Pons (tissue), 1 donor: ENCODE measurements at regions not wholly inside any gene's neighbourhood (a gene's known extent, or its start where the extent isn't known, plus 50 kb on each side); places are given as distances from the start of the nearest gene placed in this dataset.

Experiments
- DNase-seq: peaks from one replicate; pipeline ENCODE4 v3.0.0-alpha.2; 2016; ENCODE audit warnings: low spot score

DNA sequence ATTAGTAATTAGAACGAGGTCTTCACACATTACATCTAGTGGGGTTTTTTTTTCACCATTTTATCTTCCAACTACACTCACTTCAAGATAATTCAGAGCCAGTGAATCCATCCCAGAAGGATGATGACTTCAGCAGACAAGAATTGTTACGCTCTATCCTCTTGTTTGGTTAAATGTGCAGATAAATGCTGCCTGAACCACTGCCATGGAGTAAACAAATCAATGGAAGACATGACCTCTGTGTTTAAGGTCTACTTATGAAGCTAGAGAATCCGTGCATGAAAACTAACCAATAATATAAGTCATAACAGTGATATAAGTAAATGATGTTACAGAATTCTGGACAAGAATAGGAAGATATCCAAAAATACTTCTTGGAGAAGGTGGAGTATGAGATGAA is 602.6 kb downstream of the TLR4 start:
- DNase-seq = no peak

DNA sequence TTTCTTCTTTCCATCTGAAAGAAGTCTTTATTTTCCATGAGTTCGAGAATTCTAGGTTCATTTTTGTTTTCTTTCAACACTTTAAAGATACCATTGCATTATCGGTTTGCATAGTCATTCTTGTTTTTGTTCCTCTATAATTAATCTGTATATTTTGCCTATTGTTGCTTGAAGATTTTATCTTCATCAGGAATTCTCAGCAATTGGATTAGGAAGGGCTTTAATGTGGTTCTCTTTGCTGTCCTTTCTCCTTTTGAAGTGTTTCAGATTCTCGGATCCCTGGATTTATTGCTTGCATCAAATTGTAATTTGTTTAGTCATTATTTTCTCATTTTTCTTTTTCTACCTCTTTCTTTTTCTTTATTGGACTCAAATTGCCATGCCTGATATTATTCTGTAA is 609.8 kb downstream of the TLR4 start:
- no peak for DNase-seq

DNA sequence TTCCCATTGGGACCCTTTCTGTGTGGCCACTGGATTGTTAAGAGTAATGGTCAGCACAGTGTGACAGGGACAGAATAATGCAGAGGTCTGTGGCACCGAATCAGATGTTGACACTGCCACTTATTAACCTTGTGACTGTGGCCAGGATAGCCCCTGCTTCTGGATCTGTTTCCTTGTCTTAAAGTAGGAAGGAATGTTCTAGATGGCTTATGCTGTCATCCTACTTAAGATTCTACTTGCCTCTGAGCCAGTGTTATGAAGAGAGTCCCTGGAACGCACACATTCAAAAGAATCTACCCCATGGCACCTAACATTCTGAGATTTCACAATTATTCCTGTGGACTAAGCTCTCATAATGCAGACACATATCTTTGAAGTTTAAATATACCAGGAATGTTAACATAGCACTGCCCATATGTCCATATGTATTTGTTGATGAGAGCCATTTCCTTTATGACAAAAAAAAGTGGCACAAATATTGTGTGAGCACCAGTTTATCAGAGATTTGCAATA is 612.7 kb downstream of the TLR4 start:
- DNase-seq = no peak

- no peak for DNase-seq
These were observed 614.7 kb downstream of the TLR4 start for GRCh38 chr9:118318770-118319431.

DNA sequence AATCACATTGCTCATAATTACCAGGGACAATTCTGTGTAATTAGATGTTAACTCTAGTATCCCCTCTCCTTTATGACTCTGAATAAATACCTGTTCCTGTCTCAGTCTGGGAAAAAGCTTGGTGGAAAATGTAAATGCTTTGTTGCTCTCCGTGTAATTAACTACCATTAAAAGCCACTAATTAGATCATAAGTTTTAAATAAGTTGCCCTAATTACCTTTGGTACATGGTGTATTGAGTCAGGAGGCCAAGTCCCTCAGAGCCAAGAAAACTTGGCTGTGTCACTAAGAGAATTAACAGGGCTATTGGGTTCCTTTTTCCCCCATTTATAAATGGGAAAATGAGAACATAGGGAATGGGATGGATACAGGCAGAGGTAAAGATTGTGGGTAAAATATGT is 617.6 kb downstream of the TLR4 start:
- no peak for DNase-seq

DNA sequence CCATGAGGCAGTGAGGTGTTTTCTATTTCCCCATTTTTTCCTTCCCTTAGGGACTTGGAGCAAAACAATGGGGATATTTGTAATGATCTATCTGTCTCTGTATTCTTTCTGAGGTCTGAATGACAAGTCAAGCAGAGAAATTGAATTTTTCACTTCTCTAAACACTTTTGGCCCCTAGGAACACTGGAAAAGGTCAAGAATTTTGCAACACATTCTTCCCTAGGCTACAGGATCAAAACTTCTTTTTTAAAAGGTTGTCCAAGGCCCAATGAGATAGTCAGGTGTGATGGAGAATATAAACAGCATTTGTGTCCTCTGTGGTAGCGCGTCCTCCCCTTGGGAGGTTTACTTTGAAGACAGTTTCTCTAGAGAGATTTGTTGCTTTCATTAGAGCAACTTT is 620.5 kb downstream of the TLR4 start:
- DNase-seq = no peak

GRCh38 chr9:118325757-118326156 is 621.6 kb downstream of the TLR4 start:
- DNase-seq = no peak

GRCh38 chr9:118326326-118326725 is 622.1 kb downstream of the TLR4 start:
- no peak for DNase-seq

DNA sequence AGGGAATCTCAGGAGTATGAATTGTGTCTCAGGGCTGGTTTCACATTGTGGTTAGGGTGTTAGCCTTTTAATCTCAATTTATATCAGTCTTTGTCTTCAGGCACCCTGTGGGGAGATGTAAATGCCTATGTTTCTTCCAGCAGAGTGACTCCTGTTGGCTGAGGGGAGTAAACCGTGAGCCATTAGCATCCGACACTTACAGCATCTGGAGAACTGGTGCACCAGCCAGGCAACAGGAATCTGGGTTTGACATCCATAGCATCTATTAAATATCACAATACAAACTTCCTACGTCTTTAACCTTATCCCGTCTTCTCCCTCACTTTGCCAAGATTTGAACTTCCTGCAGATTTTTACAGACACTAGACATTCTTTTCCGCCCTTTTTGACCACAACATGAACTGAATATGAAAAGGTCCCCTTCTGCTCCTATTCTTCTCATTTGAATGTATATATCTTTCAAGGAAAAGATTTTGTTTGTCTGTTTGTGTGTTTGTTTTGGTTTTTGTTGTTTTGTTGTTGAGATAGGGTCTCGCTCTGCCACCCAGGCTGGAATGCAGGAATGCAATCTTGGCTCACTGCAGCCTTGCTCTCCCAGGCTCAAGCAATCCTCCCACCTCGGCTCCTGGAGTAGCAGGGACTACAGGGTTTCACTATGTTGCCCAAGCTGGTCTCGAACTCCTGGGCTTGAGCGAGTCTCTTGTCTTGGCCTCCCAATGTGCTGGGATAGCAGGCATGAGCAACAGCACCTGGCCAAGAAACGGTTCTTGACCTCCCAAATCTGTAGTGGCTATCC is 626.2 kb downstream of the TLR4 start:
- no peak for DNase-seq

DNA sequence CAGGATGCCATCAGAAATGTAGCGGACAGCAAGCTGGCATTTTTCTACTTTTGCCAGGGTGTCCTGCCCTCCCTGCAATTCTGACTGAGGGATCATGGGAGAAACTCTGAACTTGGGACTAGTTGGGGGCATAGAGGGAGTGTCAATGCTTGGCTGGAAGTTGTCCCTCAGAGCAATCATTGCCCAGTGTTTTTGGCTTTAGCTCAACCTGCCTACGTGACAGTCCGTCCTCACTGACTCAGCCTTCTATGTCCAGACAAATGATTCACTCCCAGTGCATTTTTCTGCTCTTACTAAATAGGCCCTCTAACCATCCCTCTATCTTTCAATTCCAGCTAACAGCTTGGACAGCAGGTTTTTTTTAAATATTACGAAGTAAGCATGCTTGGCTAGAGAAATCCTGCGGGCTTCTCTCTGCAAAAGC is 627.4 kb downstream of the TLR4 start:
- no peak for DNase-seq

DNA sequence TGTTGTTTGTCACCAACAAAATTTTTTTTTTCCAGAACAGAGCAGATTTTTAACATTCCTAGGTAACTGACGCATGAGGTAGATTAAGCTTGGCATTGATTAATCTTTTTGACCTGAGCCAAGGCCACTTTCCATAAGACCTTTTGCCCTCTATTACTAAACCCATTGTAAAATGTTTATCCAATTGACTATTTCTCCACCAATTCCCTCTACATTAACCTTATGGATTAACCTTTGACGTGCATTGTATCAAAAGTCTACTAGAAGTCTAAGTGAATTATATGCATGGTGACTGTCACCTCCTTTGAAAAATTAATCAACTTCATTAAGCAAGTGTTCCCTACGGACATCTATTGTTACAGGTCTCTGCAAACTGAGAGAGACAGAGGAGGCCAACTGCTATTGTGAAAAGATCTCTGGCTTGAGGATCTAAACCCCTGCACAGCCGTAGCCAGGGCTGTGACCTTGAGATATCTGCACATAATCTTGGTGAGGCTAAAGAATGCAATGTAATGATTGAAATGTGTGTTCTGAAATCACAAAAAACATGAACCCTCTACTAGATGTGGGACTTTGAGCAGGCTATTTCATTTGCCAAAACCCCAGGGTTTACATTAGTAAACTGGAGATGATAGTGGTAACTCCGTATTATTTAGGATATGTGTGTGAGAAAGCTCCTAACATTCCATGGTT is 632.2 kb downstream of the TLR4 start:
- no peak for DNase-seq

GRCh38 chr9:118336943-118337330 is 632.7 kb downstream of the TLR4 start:
- no peak for DNase-seq

DNA sequence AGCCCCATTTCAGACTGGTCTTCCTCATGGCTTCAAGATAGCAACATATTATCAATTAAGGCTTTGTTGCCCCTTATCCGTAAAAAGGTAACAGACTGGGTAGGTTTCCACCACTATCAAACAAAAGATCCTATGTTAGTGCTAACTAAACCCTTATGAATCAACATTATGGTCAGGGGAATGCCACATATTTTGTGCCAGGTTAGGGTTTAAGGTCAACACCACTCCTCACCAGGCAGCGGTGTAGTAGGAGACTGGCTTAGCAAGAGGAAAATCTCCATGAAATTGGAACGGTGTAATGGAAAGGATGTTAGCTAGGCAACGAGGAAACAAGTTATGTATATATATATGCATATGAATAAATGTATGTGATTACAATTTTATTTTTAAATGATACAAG is 655.8 kb downstream of the TLR4 start:
- no peak for DNase-seq

DNA sequence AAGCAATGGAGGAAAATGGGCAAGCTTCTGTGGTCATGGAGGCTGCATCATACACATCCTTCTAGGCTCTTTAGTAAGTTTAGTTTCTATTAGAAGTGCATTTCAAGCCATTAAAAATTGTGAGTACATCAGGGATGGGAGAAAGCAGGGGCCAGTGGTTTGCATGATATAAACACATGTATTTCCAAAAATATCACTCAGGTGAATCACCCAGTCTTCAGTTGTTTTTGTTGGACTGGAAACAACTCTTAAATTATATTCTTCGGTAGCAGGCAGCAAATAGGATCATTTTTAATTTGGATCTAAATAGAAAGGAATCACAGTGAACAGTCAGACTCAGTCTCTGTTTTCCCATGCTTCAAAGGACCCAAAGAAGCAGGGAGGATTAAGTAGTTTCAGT is 657.9 kb downstream of the TLR4 start:
- DNase-seq = no peak

DNA sequence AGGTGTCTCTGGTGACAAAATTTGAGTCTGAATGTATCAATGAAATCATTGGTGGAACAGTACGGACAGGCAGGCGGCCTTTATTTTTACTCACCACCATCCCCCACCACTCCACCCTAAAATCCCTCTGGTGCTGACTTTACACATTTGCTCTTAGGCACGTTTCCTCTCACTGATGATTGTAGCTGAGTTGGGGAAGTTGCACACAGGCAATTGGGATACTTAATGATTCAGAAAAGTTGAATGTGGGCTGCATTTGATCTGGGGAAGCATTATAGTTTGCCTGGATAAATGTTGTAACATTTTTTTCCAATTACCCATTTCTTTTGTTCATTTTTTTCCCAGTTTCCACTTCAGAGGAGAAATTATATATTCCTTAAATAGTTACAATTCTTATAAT is 658.4 kb downstream of the TLR4 start:
- DNase-seq = no peak

- no peak for DNase-seq
These were observed 660.3 kb downstream of the TLR4 start for GRCh38 chr9:118364266-118365106.

DNA sequence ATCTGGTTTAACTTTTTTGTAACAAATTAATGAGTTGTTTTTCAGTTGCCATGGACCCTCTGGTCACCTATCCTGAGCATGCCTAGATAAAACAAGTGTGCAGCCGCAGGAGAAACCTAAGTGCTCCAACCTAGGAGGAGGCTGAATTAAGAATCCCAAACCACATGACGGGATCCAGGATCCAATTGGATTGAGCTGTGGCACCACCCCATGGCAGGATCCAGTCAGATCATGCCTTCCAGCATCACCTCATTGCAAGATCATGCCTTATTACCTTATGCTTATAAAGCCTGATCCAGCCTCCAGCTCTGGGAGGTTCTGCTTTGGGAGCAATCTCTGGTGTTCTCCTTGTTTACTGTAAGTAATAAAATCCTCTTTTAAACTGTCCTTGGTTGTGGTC is 662.0 kb downstream of the TLR4 start:
- DNase-seq = no peak

DNA sequence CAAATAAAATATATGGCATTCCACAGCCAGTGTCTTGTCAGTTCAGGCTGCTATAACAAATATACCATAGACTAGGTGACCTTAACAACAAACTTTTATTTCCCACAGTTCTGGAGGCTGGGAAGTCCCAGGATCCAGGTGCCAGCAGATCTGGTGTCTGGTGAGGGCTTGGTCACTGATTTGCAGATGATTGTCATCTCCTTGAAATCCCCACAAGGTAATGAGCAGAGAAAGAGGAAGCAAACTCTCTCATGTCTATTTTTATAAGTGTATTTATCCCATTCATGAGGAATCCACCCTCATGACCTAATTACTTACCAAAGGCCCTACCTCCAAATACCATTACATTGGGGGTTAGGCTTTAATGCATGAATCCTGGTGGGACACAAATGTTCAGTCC is 663.2 kb downstream of the TLR4 start:
- no peak for DNase-seq

DNA sequence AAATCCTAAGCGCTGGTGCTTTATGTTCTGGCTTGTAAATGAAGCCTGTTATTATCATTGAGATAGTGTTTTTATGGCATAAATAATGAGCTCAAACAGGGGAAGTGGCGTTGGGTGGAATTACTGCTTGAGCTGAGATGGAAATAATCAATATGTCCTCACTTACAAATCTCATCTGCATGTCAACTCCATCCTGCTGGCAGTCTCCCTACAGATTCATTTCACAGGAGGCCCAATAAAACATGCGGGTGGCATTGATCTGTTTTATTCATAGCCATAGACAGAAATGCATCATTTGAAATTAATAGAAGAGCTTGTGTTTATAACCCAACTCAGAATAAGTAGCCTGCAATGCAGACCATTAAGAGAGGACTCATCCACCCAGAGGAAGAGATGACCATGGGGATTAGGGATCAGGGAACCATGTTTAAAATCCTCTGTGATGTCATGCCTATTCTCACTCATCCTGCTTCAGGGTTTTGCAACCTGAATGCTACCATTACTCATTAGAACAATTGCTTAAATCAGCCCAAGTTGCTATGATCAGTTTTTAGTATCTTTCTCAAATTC is 680.4 kb downstream of the TLR4 start:
- DNase-seq = no peak

GRCh38 chr9:118395415-118395814 is 691.2 kb downstream of the TLR4 start:
- DNase-seq = no peak

DNA sequence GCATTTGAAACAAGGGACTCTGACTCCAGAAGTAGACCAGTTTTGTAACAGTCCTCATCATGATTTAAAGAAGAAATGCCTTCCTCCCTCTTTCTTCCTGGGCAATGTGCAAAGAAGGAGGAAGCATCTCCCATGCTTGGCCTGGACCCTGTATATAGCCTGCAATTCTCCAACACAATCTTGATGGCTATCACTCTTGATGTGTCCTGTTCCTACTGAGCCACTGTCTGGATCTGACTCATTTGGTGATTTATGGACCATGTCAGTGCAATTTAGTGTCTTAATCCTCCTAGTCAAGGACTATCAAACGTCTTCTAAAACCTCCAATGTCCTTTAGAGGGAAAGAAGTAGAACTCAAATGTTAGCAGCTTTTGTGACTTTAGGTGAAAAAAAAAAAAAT is 697.3 kb downstream of the TLR4 start:
- DNase-seq = no peak

DNA sequence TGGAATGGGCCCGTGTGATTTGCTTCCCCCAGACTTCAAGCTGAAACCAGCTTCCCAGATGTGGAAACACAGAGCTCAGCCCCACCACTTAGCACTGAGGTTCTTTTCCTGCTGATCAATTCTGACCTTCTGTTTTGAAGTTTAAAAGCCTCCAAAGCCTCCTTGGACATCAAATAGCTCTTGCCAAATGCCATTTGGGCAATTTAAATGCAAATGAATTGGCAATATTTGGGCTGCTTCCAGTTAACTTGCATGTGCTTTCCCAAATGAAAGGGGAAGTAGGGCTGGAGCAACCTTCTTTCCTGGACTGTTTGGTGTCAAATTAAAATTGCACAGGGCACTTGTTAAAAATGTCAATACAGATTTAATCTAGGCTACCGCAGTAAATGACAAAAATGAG is 710.5 kb downstream of the TLR4 start:
- no peak for DNase-seq
